ENCODE measurements at regions not wholly inside any gene's neighbourhood (a gene's known extent, or its start where the extent isn't known, plus 50 kb on each side); places are given as distances from the start of the nearest gene placed in this dataset.

DNA sequence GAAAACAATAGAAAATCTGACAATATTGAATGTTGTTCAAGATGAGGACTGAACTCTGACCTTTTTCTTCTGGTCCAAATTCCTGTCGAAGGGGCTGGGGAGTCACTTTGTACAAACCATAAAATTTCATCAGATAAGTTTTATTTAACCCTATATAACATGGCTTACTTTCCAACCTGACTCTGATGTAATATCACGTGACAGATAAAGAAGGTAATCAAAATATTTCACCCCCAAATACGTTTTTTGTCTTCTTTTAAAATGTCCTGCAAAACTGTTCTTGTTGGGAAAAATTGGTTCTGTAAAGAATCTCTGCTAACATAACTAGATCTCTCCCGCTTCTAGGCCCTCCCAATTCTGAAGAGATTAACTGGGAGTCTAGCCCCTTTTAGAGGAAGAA, 90.9 kb upstream of the MDFIC start:
- WGBS, 2 donors, result 52 to 53% methylated on average over 4 of the region's 4 CpGs
- H3K4me3 ChIP-seq (ENCODE audit: low read depth, poor library complexity, severe bottlenecking), result no peak overlapping the region
- TF ChIP-seq, protein P1, sequence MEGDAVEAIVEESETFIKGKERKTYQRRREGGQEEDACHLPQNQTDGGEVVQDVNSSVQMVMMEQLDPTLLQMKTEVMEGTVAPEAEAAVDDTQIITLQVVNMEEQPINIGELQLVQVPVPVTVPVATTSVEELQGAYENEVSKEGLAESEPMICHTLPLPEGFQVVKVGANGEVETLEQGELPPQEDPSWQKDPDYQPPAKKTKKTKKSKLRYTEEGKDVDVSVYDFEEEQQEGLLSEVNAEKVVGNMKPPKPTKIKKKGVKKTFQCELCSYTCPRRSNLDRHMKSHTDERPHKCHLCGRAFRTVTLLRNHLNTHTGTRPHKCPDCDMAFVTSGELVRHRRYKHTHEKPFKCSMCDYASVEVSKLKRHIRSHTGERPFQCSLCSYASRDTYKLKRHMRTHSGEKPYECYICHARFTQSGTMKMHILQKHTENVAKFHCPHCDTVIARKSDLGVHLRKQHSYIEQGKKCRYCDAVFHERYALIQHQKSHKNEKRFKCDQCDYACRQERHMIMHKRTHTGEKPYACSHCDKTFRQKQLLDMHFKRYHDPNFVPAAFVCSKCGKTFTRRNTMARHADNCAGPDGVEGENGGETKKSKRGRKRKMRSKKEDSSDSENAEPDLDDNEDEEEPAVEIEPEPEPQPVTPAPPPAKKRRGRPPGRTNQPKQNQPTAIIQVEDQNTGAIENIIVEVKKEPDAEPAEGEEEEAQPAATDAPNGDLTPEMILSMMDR (IDR thresholded peaks at IDR 0.05), result no peak
- TF ChIP-seq POLR2A (IDR thresholded peaks at IDR 0.05), result no peak
- intact Hi-C loops (cut with DNase I; ENCODE audit: low total_unique reads), result no loop called here
- DNase-seq (ENCODE audit: low spot score in 2 of 2), result no peak

DNA sequence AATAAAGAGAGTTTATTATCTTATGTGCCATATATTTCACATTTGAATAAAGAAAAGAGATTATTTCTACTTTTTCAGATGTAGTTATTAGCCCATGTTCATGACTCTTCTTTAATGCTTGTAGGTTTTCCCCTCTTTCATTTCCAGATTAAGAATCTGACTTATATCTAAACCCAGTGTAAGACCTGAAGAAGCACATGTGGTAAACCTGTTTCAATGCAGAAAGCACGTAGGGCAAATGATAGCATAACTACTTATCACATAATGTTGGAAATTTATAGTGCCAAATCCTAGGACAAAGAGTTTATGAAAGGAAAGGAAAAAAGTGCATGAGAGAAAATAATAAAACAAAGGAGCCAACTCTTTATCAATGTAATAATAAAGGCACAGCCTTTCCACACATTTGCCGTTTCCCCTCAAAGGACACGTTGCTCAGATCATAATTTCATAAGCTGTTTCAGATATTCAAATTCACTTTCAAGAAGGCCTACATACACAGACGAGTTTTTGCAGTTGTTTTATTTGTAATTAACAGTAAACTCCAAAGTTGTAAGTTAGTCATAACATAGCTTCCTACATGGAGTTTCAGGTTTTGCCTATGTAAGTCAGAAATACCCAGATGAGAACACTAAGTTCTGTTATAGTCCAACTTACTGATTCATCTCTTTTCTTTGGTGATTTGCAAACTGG, 88.8 kb upstream of the MDFIC start:
- H3K4me3 ChIP-seq (ENCODE audit: low read depth, poor library complexity, severe bottlenecking), result no peak overlapping the region
- TF ChIP-seq POLR2A (IDR thresholded peaks at IDR 0.05), result no peak
- TF ChIP-seq, protein P1 (IDR thresholded peaks at IDR 0.05), result no peak
- 80 to 82% methylated on average over 4 of the region's 4 CpGs for WGBS, 2 donors
- intact Hi-C loops (cut with DNase I; ENCODE audit: low total_unique reads), result no loop called here
- no peak for DNase-seq (ENCODE audit: low spot score in 2 of 2)

DNA sequence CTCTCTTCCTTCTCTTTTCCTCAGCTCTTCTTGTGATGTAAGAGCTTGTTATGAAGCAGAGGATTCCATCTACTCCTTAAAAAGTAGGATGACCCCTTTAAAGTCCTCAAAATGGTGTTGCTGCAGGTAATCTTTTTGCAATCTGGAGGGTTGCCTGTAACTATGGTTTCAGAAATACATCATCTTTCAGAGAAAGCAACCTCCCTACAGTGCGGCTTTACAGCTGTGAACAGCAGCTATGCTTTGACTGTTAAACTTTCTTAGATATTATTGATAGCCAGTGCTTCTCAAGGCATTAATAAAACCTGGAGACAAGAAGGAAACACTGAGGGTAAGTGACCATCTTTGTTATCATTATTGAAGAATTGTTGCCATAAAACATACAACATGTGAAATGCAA, 86.6 kb upstream of the MDFIC start:
- TF ChIP-seq POLR2A (IDR thresholded peaks at IDR 0.05), result no peak
- TF ChIP-seq, protein P1 (IDR thresholded peaks at IDR 0.05), result no peak
- intact Hi-C loops (cut with DNase I; ENCODE audit: low total_unique reads), result no loop called here
- H3K4me3 ChIP-seq (ENCODE audit: low read depth, poor library complexity, severe bottlenecking), result no peak overlapping the region
- DNase-seq (ENCODE audit: low spot score in 2 of 2), result no peak
- WGBS, 2 donors, result 83 to 91% methylated on average over 1 of the region's 1 CpG

DNA sequence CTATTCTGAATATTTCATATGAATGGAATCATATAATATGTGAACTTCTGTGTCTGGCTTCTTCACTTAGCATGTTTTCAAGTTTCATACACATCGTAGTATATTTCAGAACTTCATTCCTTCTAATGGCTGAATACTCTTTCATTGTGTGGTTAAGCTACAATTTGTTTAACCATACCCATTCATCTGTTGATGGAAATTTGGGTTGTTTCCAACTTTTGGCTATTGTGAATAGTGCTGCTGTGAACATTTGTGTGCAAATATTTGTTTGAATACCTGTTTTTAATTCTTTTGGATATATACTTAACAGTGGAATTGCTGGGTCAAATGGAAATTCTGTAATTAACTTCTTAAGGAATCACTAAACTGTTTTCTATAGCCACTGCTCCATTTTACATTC, 86.0 kb upstream of the MDFIC start:
- TF ChIP-seq, protein P1 (IDR thresholded peaks at IDR 0.05), result no peak
- TF ChIP-seq POLR2A (IDR thresholded peaks at IDR 0.05), result no peak
- intact Hi-C loops (cut with DNase I; ENCODE audit: low total_unique reads), result no loop called here
- WGBS, 2 donors, result 0% methylated on average over 1 of the region's 1 CpG

DNA sequence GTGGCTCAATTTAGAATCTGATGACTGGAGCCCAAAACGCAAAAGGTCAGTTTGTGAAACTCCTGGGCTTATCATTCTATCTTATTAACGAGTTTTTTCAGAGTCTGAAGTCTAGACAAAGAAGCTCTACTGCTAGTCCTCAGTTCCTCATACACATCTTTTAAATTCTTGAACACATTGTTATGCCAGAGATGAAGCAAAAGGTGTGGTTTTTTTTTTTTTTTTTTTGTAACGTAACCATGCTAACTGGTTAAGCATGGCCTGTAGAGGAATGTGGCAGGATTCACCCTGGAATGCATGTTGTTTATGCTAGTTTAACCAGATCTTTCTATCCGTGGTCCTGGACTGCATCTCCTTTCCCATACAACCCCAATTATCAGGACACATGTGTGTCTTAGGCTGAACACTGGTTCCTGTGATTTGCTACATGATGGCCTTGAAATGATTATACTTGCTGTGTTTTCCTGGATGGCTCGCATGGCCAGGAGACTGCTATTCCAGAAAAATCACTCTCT, 79.3 kb upstream of the MDFIC start:
- no peak overlapping the region for H3K4me3 ChIP-seq (ENCODE audit: low read depth, poor library complexity, severe bottlenecking)
- WGBS, 2 donors, result 76 to 78% methylated on average over 5 of the region's 5 CpGs
- DNase-seq (ENCODE audit: low spot score in 2 of 2), result no peak
- intact Hi-C loops (cut with DNase I; ENCODE audit: low total_unique reads), result no loop called here
- TF ChIP-seq POLR2A (IDR thresholded peaks at IDR 0.05), result no peak
- TF ChIP-seq, protein P1 (IDR thresholded peaks at IDR 0.05), result no peak

More for the DNA sequence above, 86.0 kb upstream of the MDFIC start:
- no peak for DNase-seq (ENCODE audit: low spot score in 2 of 2)
- no peak overlapping the region for H3K4me3 ChIP-seq (ENCODE audit: low read depth, poor library complexity, severe bottlenecking)

DNA sequence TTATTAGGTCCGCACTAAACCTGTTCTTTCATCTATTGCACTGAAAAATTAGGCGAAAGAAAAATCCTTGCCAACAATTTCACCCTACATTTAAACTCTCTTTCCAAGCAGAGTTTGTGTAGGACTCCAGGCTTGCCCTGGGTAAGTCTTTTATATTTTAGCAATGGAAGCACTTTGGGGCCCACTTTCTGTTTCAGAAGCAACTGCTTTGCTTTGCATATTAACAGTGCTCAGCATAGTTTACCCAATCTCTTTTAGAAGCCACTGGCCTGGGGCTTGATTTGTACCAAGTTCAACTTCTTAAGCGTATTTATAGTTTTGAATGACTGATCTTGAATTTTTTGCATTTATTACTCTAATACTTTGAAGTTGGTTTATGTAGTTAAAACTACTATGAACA, 78.8 kb upstream of the MDFIC start:
- no peak overlapping the region for H3K4me3 ChIP-seq (ENCODE audit: low read depth, poor library complexity, severe bottlenecking)

More for the DNA sequence above, 78.8 kb upstream of the MDFIC start:
- no peak for TF ChIP-seq POLR2A (IDR thresholded peaks at IDR 0.05)
- TF ChIP-seq, protein P1 (IDR thresholded peaks at IDR 0.05), result no peak
- DNase-seq (ENCODE audit: low spot score in 2 of 2), result no peak
- 82 to 86% methylated on average over 3 of the region's 3 CpGs for WGBS, 2 donors
- intact Hi-C loops (cut with DNase I; ENCODE audit: low total_unique reads), result no loop called here

All from lower leg skin (tissue), 4 donors.